Kasumi-1 (cell line): ENCODE measurements at regions not wholly inside any gene's neighbourhood (a gene's known extent, or its start where the extent isn't known, plus 50 kb on each side); places are given as distances from the start of the nearest gene placed in this dataset.

Experiments
- DNase-seq, 2 experiments: peaks; one replicate each; lab custom pipeline; 2025; lab: John Stamatoyannopoulos, UW

GRCh38 chr9:104448036-104448435, 56.0 kb upstream of the OR13F1 start:
- DNase-seq = no peak
